ENCODE measurements at regions not wholly inside any gene's neighbourhood (a gene's known extent, or its start where the extent isn't known, plus 50 kb on each side); places are given as distances from the start of the nearest gene placed in this dataset.

- H3K36me3 ChIP-seq (ENCODE audit: control insufficient read depth in 2 of 2, insufficient read depth in 2 of 2, low read length in 2 of 2): no peaks in the 10 kb centered on the region
- H3K4me1 ChIP-seq (ENCODE audit: control insufficient read depth in 2 of 2, insufficient read depth in 2 of 2, low read length in 2 of 2): no peaks in the 10 kb centered on the region
- H3K9me3 ChIP-seq (ENCODE audit: control insufficient read depth in 2 of 2, low read length in 2 of 2): no peaks in the 10 kb centered on the region
- H3K27me3 ChIP-seq (ENCODE audit: control insufficient read depth in 2 of 2, insufficient read depth in 2 of 2, low read length in 2 of 2): no peaks in the 10 kb centered on the region
- no peak overlapping the region for H3K4me3 ChIP-seq (ENCODE audit: low read length in 2 of 2)
- no peak overlapping the region for H3K9ac ChIP-seq (ENCODE audit: low read depth in 1 of 2, low read length in 2 of 2)
- H3K27ac ChIP-seq (ENCODE audit: low read depth in 2 of 2, low read length in 2 of 2): no peak overlapping the region
Observed at GRCh38 chr18:25734336-25734735, 356.1 kb downstream of the SS18 start.

- H3K4me1 ChIP-seq (ENCODE audit: control insufficient read depth in 2 of 2, insufficient read depth in 2 of 2, low read length in 2 of 2): no peaks in the 10 kb centered on the region
- no peaks in the 10 kb centered on the region for H3K9me3 ChIP-seq (ENCODE audit: control insufficient read depth in 2 of 2, low read length in 2 of 2)
- H3K27me3 ChIP-seq (ENCODE audit: control insufficient read depth in 2 of 2, insufficient read depth in 2 of 2, low read length in 2 of 2): no peaks in the 10 kb centered on the region
- H3K36me3 ChIP-seq (ENCODE audit: control insufficient read depth in 2 of 2, insufficient read depth in 2 of 2, low read length in 2 of 2): no peaks in the 10 kb centered on the region
- no peak overlapping the region for H3K27ac ChIP-seq (ENCODE audit: low read depth in 2 of 2, low read length in 2 of 2)
- H3K4me3 ChIP-seq (ENCODE audit: low read length in 2 of 2): no peak overlapping the region
- H3K9ac ChIP-seq (ENCODE audit: low read depth in 1 of 2, low read length in 2 of 2): no peak overlapping the region
Observed at GRCh38 chr18:25732862-25733261, 357.6 kb downstream of the SS18 start.

- no peaks in the 10 kb centered on the region for H3K9me3 ChIP-seq (ENCODE audit: control insufficient read depth in 2 of 2, low read length in 2 of 2)
- no peak overlapping the region for H3K9ac ChIP-seq (ENCODE audit: low read depth in 1 of 2, low read length in 2 of 2)
- H3K27me3 ChIP-seq (ENCODE audit: control insufficient read depth in 2 of 2, insufficient read depth in 2 of 2, low read length in 2 of 2): no peaks in the 10 kb centered on the region
- H3K4me3 ChIP-seq (ENCODE audit: low read length in 2 of 2): no peak overlapping the region
- H3K27ac ChIP-seq (ENCODE audit: low read depth in 2 of 2, low read length in 2 of 2): no peak overlapping the region
- no peaks in the 10 kb centered on the region for H3K36me3 ChIP-seq (ENCODE audit: control insufficient read depth in 2 of 2, insufficient read depth in 2 of 2, low read length in 2 of 2)
- no peaks in the 10 kb centered on the region for H3K4me1 ChIP-seq (ENCODE audit: control insufficient read depth in 2 of 2, insufficient read depth in 2 of 2, low read length in 2 of 2)
Observed at GRCh38 chr18:25729072-25729471, 361.3 kb downstream of the SS18 start.

- no peaks in the 10 kb centered on the region for H3K36me3 ChIP-seq (ENCODE audit: control insufficient read depth in 2 of 2, insufficient read depth in 2 of 2, low read length in 2 of 2)
- H3K4me1 ChIP-seq (ENCODE audit: control insufficient read depth in 2 of 2, insufficient read depth in 2 of 2, low read length in 2 of 2): no peaks in the 10 kb centered on the region
- no peaks in the 10 kb centered on the region for H3K27me3 ChIP-seq (ENCODE audit: control insufficient read depth in 2 of 2, insufficient read depth in 2 of 2, low read length in 2 of 2)
- no peaks in the 10 kb centered on the region for H3K9me3 ChIP-seq (ENCODE audit: control insufficient read depth in 2 of 2, low read length in 2 of 2)
- no peak overlapping the region for H3K9ac ChIP-seq (ENCODE audit: low read depth in 1 of 2, low read length in 2 of 2)
- no peak overlapping the region for H3K27ac ChIP-seq (ENCODE audit: low read depth in 2 of 2, low read length in 2 of 2)
- no peak overlapping the region for H3K4me3 ChIP-seq (ENCODE audit: low read length in 2 of 2)
Observed at GRCh38 chr18:25727281-25727985, 363.0 kb downstream of the SS18 start.

GRCh38 chr18:25726298-25726697 is 364.1 kb downstream of the SS18 start:
- Histone ChIP-seq H3K27ac (ENCODE audit: low read depth in 2 of 2, low read length in 2 of 2) (no peak overlapping the region), H3K36me3 (ENCODE audit: control insufficient read depth in 2 of 2, insufficient read depth in 2 of 2, low read length in 2 of 2) (no peaks in the 10 kb centered on the region), H3K9ac (ENCODE audit: low read depth in 1 of 2, low read length in 2 of 2) (no peak overlapping the region), H3K27me3 (ENCODE audit: control insufficient read depth in 2 of 2, insufficient read depth in 2 of 2, low read length in 2 of 2) (no peaks in the 10 kb centered on the region), H3K4me3 (ENCODE audit: low read length in 2 of 2) (no peak overlapping the region), H3K4me1 (ENCODE audit: control insufficient read depth in 2 of 2, insufficient read depth in 2 of 2, low read length in 2 of 2) (no peaks in the 10 kb centered on the region), H3K9me3 (ENCODE audit: control insufficient read depth in 2 of 2, low read length in 2 of 2) (no peaks in the 10 kb centered on the region)

- no peak overlapping the region for H3K4me3 ChIP-seq (ENCODE audit: low read length in 2 of 2)
- H3K4me1 ChIP-seq (ENCODE audit: control insufficient read depth in 2 of 2, insufficient read depth in 2 of 2, low read length in 2 of 2): no peaks in the 10 kb centered on the region
- no peak overlapping the region for H3K27ac ChIP-seq (ENCODE audit: low read depth in 2 of 2, low read length in 2 of 2)
- H3K27me3 ChIP-seq (ENCODE audit: control insufficient read depth in 2 of 2, insufficient read depth in 2 of 2, low read length in 2 of 2): no peaks in the 10 kb centered on the region
- no peaks in the 10 kb centered on the region for H3K36me3 ChIP-seq (ENCODE audit: control insufficient read depth in 2 of 2, insufficient read depth in 2 of 2, low read length in 2 of 2)
- no peak overlapping the region for H3K9ac ChIP-seq (ENCODE audit: low read depth in 1 of 2, low read length in 2 of 2)
- H3K9me3 ChIP-seq (ENCODE audit: control insufficient read depth in 2 of 2, low read length in 2 of 2): no peaks in the 10 kb centered on the region
Observed at GRCh38 chr18:25725501-25725900, 364.9 kb downstream of the SS18 start.

- Histone ChIP-seq H3K9ac (ENCODE audit: low read depth in 1 of 2, low read length in 2 of 2) (no peak overlapping the region), H3K36me3 (ENCODE audit: control insufficient read depth in 2 of 2, insufficient read depth in 2 of 2, low read length in 2 of 2) (no peaks in the 10 kb centered on the region), H3K27ac (ENCODE audit: low read depth in 2 of 2, low read length in 2 of 2) (no peak overlapping the region), H3K9me3 (ENCODE audit: control insufficient read depth in 2 of 2, low read length in 2 of 2) (no peaks in the 10 kb centered on the region), H3K27me3 (ENCODE audit: control insufficient read depth in 2 of 2, insufficient read depth in 2 of 2, low read length in 2 of 2) (no peaks in the 10 kb centered on the region), H3K4me1 (ENCODE audit: control insufficient read depth in 2 of 2, insufficient read depth in 2 of 2, low read length in 2 of 2) (no peaks in the 10 kb centered on the region), H3K4me3 (ENCODE audit: low read length in 2 of 2) (no peak overlapping the region)
Observed at GRCh38 chr18:25724997-25725396, 365.4 kb downstream of the SS18 start.

- Histone ChIP-seq H3K27ac (ENCODE audit: low read depth in 2 of 2, low read length in 2 of 2) (no peak overlapping the region), H3K9me3 (ENCODE audit: control insufficient read depth in 2 of 2, low read length in 2 of 2) (no peaks in the 10 kb centered on the region), H3K27me3 (ENCODE audit: control insufficient read depth in 2 of 2, insufficient read depth in 2 of 2, low read length in 2 of 2) (no peaks in the 10 kb centered on the region), H3K4me3 (ENCODE audit: low read length in 2 of 2) (no peak overlapping the region), H3K36me3 (ENCODE audit: control insufficient read depth in 2 of 2, insufficient read depth in 2 of 2, low read length in 2 of 2) (no peaks in the 10 kb centered on the region), H3K9ac (ENCODE audit: low read depth in 1 of 2, low read length in 2 of 2) (no peak overlapping the region), H3K4me1 (ENCODE audit: control insufficient read depth in 2 of 2, insufficient read depth in 2 of 2, low read length in 2 of 2) (no peaks in the 10 kb centered on the region)
Observed at GRCh38 chr18:25724121-25724520, 366.3 kb downstream of the SS18 start.

- no peak overlapping the region for H3K4me3 ChIP-seq (ENCODE audit: low read length in 2 of 2)
- H3K4me1 ChIP-seq (ENCODE audit: control insufficient read depth in 2 of 2, insufficient read depth in 2 of 2, low read length in 2 of 2): no peaks in the 10 kb centered on the region
- peaks cover 0 to 2% of the 10 kb centered on the region in 2 donors for H3K9me3 ChIP-seq (ENCODE audit: control insufficient read depth in 2 of 2, low read length in 2 of 2)
- no peak overlapping the region for H3K9ac ChIP-seq (ENCODE audit: low read depth in 1 of 2, low read length in 2 of 2)
- no peaks in the 10 kb centered on the region for H3K27me3 ChIP-seq (ENCODE audit: control insufficient read depth in 2 of 2, insufficient read depth in 2 of 2, low read length in 2 of 2)
- no peak overlapping the region for H3K27ac ChIP-seq (ENCODE audit: low read depth in 2 of 2, low read length in 2 of 2)
- H3K36me3 ChIP-seq (ENCODE audit: control insufficient read depth in 2 of 2, insufficient read depth in 2 of 2, low read length in 2 of 2): no peaks in the 10 kb centered on the region
Observed at GRCh38 chr18:25713103-25713502, 361.1 kb upstream of the ZNF521 start.

GRCh38 chr18:25710981-25711380 is 359.0 kb upstream of the ZNF521 start:
- Histone ChIP-seq H3K36me3 (ENCODE audit: control insufficient read depth in 2 of 2, insufficient read depth in 2 of 2, low read length in 2 of 2) (no peaks in the 10 kb centered on the region), H3K9ac (ENCODE audit: low read depth in 1 of 2, low read length in 2 of 2) (no peak overlapping the region), H3K27ac (ENCODE audit: low read depth in 2 of 2, low read length in 2 of 2) (no peak overlapping the region), H3K9me3 (ENCODE audit: control insufficient read depth in 2 of 2, low read length in 2 of 2) (peaks cover 0 to 2% of the 10 kb centered on the region in 2 donors), H3K27me3 (ENCODE audit: control insufficient read depth in 2 of 2, insufficient read depth in 2 of 2, low read length in 2 of 2) (no peaks in the 10 kb centered on the region), H3K4me3 (ENCODE audit: low read length in 2 of 2) (no peak overlapping the region), H3K4me1 (ENCODE audit: control insufficient read depth in 2 of 2, insufficient read depth in 2 of 2, low read length in 2 of 2) (no peaks in the 10 kb centered on the region)

GRCh38 chr18:25705650-25706049 is 353.7 kb upstream of the ZNF521 start:
- Histone ChIP-seq H3K4me3 (ENCODE audit: low read length in 2 of 2) (no peak overlapping the region), H3K9me3 (ENCODE audit: control insufficient read depth in 2 of 2, low read length in 2 of 2) (no peaks in the 10 kb centered on the region), H3K27me3 (ENCODE audit: control insufficient read depth in 2 of 2, insufficient read depth in 2 of 2, low read length in 2 of 2) (peaks cover 0 to 4% of the 10 kb centered on the region in 2 donors), H3K27ac (ENCODE audit: low read depth in 2 of 2, low read length in 2 of 2) (no peak overlapping the region), H3K4me1 (ENCODE audit: control insufficient read depth in 2 of 2, insufficient read depth in 2 of 2, low read length in 2 of 2) (no peaks in the 10 kb centered on the region), H3K36me3 (ENCODE audit: control insufficient read depth in 2 of 2, insufficient read depth in 2 of 2, low read length in 2 of 2) (no peaks in the 10 kb centered on the region), H3K9ac (ENCODE audit: low read depth in 1 of 2, low read length in 2 of 2) (no peak overlapping the region)
